ENCODE measurements at regions not wholly inside any gene's neighbourhood (a gene's known extent, or its start where the extent isn't known, plus 50 kb on each side); places are given as distances from the start of the nearest gene placed in this dataset.
A peak's percentile ranks its signal among the peaks of the same experiment; 100 is the strongest.

DNA sequence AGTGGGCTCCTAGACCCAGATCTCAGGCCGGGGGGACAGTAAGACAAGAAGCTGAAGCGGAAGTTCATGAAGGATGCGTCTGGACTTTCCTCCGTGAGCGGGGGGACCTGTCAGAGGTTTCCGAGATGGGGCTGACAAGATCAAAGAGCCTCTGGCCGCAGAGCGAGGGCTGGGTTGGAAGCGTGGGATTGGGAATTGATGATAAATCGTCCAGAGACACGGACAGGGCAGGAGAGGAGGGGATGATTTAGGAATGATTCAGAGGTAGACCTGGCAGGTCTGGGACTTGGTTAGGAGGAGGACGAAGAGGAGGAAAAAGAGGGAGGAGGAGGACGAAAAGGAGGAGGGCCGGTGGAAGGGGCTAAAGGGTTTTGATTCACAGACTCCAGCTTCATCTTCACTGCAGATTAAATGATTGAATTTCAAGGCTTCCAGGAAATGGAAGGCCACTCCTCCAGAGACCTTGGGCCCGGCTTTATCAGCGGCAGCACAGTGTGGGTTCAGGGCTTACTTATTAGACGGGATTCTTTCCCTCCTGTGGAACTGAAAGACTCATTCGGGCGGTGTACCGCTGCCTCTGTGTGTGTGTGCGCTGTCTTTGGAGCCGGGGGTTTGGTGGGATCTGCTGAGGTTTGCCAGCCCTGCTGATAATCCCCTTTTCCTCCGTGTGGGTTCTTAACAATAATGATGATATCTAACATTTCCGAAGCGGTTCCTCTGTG, 85.7 kb upstream of the SLC45A1 start:
- Histone ChIP-seq H2BK20ac (ENCODE audit: low read length) (no peak overlapping the region), H3K9me3 (ENCODE audit: insufficient read depth in 2 of 2, low read depth in 1 of 2, low read length in 1 of 2) (peaks cover 4 to 5% of the 10 kb centered on the region in 2 experiments; a peak in 1 of 4 replicates), H2BK120ac (replicated peaks; ENCODE audit: low read depth, low read length) (no peak overlapping the region), H3K23ac (ENCODE audit: insufficient read length) (no peak overlapping the region), H3K18ac (ENCODE audit: extremely low read depth, low read length) (no peak overlapping the region), H3K4me2 (ENCODE audit: insufficient read depth in 1 of 2, low read depth in 2 of 2, low read length in 2 of 2) (no peak overlapping the region), H3K4me3 (ENCODE audit: extremely low read depth in 1 of 4, insufficient read depth in 2 of 4, low read depth in 3 of 4, low read length in 4 of 4) (no peak overlapping the region), H4K91ac (replicated peaks; ENCODE audit: insufficient read length, low read length) (no peak overlapping the region), H3K27me3 (replicated peaks in 1 of 4; ENCODE audit: control insufficient read depth in 3 of 4, extremely low read depth in 1 of 4, insufficient read depth in 3 of 4, low read length in 3 of 4) (peaks cover 0 to 1% (median 0%) of the 10 kb centered on the region in 4 experiments; a peak in 1 of 7 replicates), H3K56ac (replicated peaks; ENCODE audit: insufficient read length, low read depth, low read length) (no peak overlapping the region), H3K9ac (replicated peaks in 1 of 4; ENCODE audit: extremely low read depth in 1 of 4, low read depth in 3 of 4, low read length in 3 of 4) (no peak overlapping the region), H3K4ac (replicated peaks; ENCODE audit: insufficient read length, low read depth, low read length) (no peak overlapping the region), H2BK5ac (ENCODE audit: low read depth, low read length) (no peak overlapping the region), H3K79me1 (ENCODE audit: low read depth, low read length) (no peaks in the 10 kb centered on the region), H2BK12ac (ENCODE audit: low read depth, low read length) (peak overlapping the region; percentile 11; the same call in 1 of the 2 replicates), H3K36me3 (ENCODE audit: control insufficient read depth in 2 of 4, insufficient read depth in 4 of 4, low read length in 3 of 4) (no peaks in the 10 kb centered on the region), H3K4me1 (replicated peaks in 1 of 4; ENCODE audit: control insufficient read depth in 3 of 4, insufficient read depth in 4 of 4, low read length in 3 of 4) (no peaks in the 10 kb centered on the region; a peak in 2 of 7 replicates), H4K8ac (ENCODE audit: extremely low read depth, insufficient read depth, low read length) (no peak overlapping the region), H3K14ac (ENCODE audit: insufficient read length) (no peak overlapping the region), H2BK15ac (ENCODE audit: low read length) (no peak overlapping the region), H2AK5ac (ENCODE audit: low read depth, low read length) (no peak overlapping the region), H4K5ac (ENCODE audit: insufficient read length, low read depth, low read length) (no peak overlapping the region), H4K20me1 (replicated peaks in 1 of 2; ENCODE audit: control insufficient read depth in 1 of 2, insufficient read depth in 2 of 2, low read length in 2 of 2) (no peaks in the 10 kb centered on the region), H2AFZ (ENCODE audit: low read length) (0 out of 2 replicates have a peak overlapping the region, but pooled peaks have one; percentile 56), H3K79me2 (ENCODE audit: control insufficient read depth in 1 of 2, insufficient read depth in 2 of 2, low read length in 2 of 2) (no peaks in the 10 kb centered on the region), H3K23me2 (ENCODE audit: low read depth, low read length) (no peaks in the 10 kb centered on the region), H3K27ac (ENCODE audit: low read depth, low read length) (no peak overlapping the region)
- FAIRE-seq = no peak
- ChIA-PET POLR2A (ENCODE audit: partially characterized antibody) (no interaction called here), CTCF (ENCODE audit: partially characterized antibody) (interaction anchor here (1.9 kb wide), 1 partner anchor 218 kb away, joined by 6 read pairs; no protein-coding TSS in a partner anchor)
- no peak for TF ChIP-seq SP4 (IDR thresholded peaks at IDR 0.05; ENCODE audit: low read length)
- no peak for TF ChIP-seq CHD2 (IDR thresholded peaks at IDR 0.05; ENCODE audit: low read length)
- TF ChIP-seq HDAC2 (IDR thresholded peaks at IDR 0.05; ENCODE audit: borderline replicate concordance in 1 of 2, low read depth in 2 of 2, low read length in 2 of 2) = no peak
- WGBS, 2 experiments (ENCODE audit: extremely low coverage in 1 of 2, insufficient coverage in 1 of 2, insufficient read length in 1 of 2, insufficient replicate concordance in 2 of 2, low coverage in 1 of 2, low lambda C conversion rate in 2 of 2, missing lambda C conversion rate in 1 of 2) = 84 to 100% methylated on average over 3 to 25 of the region's 25 CpGs
- no peak for DNase-seq (ENCODE audit: low read depth in 1 of 2, low spot score in 2 of 2)

Measured in H1 (cell line).